Esophagus muscularis mucosa (tissue), 4 donors: ENCODE measurements at regions not wholly inside any gene's neighbourhood (a gene's known extent, or its start where the extent isn't known, plus 50 kb on each side); places are given as distances from the start of the nearest gene placed in this dataset.
A peak's percentile ranks its signal among the peaks of the same experiment; 100 is the strongest.

Experiments used
- DNase-seq: peaks from one replicate; pipeline ENCODE4 v3.0.0-alpha.2; 2017; ENCODE audit errors: extremely low spot score
- H3K27ac ChIP-seq, 4 donors: fragments of 200-600 bp; sonication (generic); replicated peaks in 1 of 4; 1 replicate in 3 of 4; 2 replicates in 1 of 4; pipeline ENCODE4 v1.5.1; 2016 to 2019; ENCODE audit warnings: mild to moderate bottlenecking in 1 of 4
- H3K27me3 ChIP-seq, 4 donors: fragments of 200-600 bp; sonication (generic); one replicate each; pipeline versions ENCODE4 v1.5.1 to v1.6.0; 2016 to 2019
- H3K36me3 ChIP-seq, 4 donors: fragments of 200-600 bp; sonication (generic); one replicate each; pipeline ENCODE4 v1.5.1; 2016 to 2019
- H3K4me1 ChIP-seq, 4 donors: fragments of 200-600 bp; sonication (generic); one replicate each; pipeline ENCODE4 v1.5.1; 2016 to 2019
- H3K4me3 ChIP-seq, 4 donors: fragments of 200-600 bp; sonication (generic); 1 replicate in 2 of 4; 2 replicates in 2 of 4; pipeline ENCODE4 v1.5.1; 2016 to 2019; ENCODE audit warnings: mild to moderate bottlenecking in 4 of 4, moderate library complexity in 1 of 4
- H3K9me3 ChIP-seq, 4 donors: fragments of 200-600 bp; sonication (generic); 1 replicate in 3 of 4; 2 replicates in 1 of 4; pipeline ENCODE4 v1.5.1; 2016 to 2019
- EP300 ChIP-seq: sonication (generic); formaldehyde crosslinking; IDR thresholded peaks from one replicate; pipeline ENCODE4 v1.6.1; 2017; ENCODE audit warnings: antibody characterized with exemption
- POLR2A ChIP-seq: fragments of 450-650 bp; IDR thresholded peaks from one replicate; pipeline ENCODE4 v1.6.1; 2017; ENCODE audit warnings: antibody characterized with exemption, moderate library complexity, mild to moderate bottlenecking, low read depth
- POLR2AphosphoS5 ChIP-seq, 2 donors: sonication (generic); formaldehyde crosslinking; IDR thresholded peaks; one replicate each; pipeline ENCODE4 v1.6.1; 2017; ENCODE audit warnings: antibody characterized with exemption in 2 of 2
- WGBS: methylation state at CpG from one replicate; pipeline ENCODE4 v1.1.5; 2018; 5-methylcytosine and 5-hydroxymethylcytosine counted together
- intact Hi-C: fragments of 100-400 bp; cut with DNase I; formaldehyde crosslinking; loops from one replicate; pipeline ENCODE4 v1.15.1; 2023
- TF ChIP-seq, protein P1 (sequence below), 3 experiments: fragments of 200-600 bp in 2 of 3; fragments of 450-650 bp in 1 of 3; sonication (generic) in 2 of 3; IDR thresholded peaks; one replicate each; pipeline ENCODE4 v1.5.1; 2017 to 2019; ENCODE audit warnings: antibody characterized with exemption in 3 of 3, mild to moderate bottlenecking in 2 of 3, moderate library complexity in 1 of 3

DNA sequence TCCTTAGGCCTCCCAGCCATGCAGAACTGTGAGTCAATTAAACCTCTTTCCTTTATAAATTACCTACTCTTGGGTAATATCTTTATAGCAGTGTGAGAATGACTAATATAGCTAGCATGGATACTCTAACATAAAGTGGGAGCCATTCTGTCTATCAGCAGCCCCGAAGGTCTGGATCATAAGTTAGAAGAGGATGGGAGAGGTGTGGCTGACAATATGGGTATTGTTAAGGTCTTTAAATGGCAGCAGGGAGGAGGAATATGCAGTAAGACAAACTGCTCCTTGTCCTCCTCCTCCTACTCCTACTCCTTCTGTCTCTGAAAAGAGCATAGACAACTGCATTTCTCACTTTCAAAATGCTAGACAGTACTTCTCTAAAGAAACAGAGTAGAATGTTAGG is 214.0 kb upstream of the C1orf87 start:
- no peak overlapping the region for H3K27ac ChIP-seq
- H3K36me3 ChIP-seq: no peaks in the 10 kb centered on the region
- WGBS: 75% methylated on average over 1 of the region's 1 CpG
- H3K4me3 ChIP-seq: no peak overlapping the region
- DNase-seq: no peak
- H3K4me1 ChIP-seq: no peaks in the 10 kb centered on the region
- H3K27me3 ChIP-seq: no peaks in the 10 kb centered on the region
- intact Hi-C loops: no loop called here
- H3K9me3 ChIP-seq: no peaks in the 10 kb centered on the region
- TF ChIP-seq POLR2AphosphoS5 (IDR thresholded peaks at IDR 0.05) (no peak), POLR2A (no peak), EP300 (no peak)
- TF ChIP-seq, protein P1, sequence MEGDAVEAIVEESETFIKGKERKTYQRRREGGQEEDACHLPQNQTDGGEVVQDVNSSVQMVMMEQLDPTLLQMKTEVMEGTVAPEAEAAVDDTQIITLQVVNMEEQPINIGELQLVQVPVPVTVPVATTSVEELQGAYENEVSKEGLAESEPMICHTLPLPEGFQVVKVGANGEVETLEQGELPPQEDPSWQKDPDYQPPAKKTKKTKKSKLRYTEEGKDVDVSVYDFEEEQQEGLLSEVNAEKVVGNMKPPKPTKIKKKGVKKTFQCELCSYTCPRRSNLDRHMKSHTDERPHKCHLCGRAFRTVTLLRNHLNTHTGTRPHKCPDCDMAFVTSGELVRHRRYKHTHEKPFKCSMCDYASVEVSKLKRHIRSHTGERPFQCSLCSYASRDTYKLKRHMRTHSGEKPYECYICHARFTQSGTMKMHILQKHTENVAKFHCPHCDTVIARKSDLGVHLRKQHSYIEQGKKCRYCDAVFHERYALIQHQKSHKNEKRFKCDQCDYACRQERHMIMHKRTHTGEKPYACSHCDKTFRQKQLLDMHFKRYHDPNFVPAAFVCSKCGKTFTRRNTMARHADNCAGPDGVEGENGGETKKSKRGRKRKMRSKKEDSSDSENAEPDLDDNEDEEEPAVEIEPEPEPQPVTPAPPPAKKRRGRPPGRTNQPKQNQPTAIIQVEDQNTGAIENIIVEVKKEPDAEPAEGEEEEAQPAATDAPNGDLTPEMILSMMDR (IDR thresholded peaks at IDR 0.05): no peak

DNA sequence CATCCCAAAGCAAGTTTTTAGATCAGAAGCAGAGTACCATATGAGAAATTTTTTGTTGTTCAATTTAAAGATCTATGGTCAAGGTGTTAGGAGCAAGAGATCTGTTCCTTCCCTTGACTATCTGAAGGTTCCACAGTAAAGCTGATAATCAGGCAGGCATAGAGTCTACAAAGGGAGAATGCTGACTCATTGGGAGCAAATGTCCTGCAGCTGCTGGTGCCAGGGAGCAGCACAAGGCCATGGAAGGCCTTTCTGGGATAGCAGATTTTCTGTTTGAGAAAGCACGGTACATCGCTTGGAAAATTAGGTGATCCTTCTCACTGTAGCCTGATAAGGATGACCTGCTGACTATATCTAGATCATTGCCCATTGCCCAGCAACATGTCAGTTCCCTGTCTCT is 210.1 kb upstream of the C1orf87 start:
- intact Hi-C loops: loop anchor here (5.0 kb wide), 1 partner anchor 759 kb away; no protein-coding TSS in a partner anchor
- DNase-seq: no peak
- WGBS: 95% methylated on average over 2 of the region's 2 CpGs

DNA sequence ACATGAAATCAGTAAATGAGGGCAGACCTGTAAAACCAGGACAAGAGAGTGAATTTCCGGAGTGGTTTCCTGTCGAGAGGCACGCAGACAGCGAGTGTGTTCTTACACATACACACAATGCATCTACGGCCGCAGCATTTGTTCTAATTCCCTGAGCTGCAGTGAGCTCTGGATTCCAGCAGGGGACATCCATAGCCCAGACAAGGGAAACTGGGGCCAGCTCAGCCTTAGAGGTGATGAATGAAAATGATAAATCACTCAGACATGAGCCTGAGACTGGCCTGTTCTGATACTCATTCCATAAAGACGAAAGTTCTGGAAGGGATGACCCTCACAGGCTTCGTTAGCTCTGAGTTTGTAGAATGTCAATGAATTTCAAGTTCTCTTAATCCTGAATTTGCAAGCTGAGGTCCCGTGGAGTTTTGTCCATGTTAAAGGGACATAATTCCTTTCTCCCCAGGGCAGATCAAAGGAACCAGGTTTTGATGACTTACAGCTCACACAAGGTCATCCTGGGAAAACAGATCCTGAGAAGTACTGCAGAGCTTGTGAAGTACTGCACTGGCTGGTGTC is 207.9 kb upstream of the C1orf87 start:
- TF ChIP-seq POLR2AphosphoS5 (IDR thresholded peaks at IDR 0.05) (peak in 1 of 2 donors; percentile 9), POLR2A (no peak), EP300 (no peak)
- TF ChIP-seq, protein P1 (IDR thresholded peaks at IDR 0.05): peak; percentile 81 to 95 (median 82)
- Histone ChIP-seq H3K36me3 (no peaks in the 10 kb centered on the region), H3K4me1 (peaks cover 0 to 18% (median 12%) of the 10 kb centered on the region in 4 donors), H3K4me3 (no peak overlapping the region), H3K27ac (no peak overlapping the region), H3K9me3 (no peaks in the 10 kb centered on the region), H3K27me3 (no peaks in the 10 kb centered on the region)
- intact Hi-C loops: loop anchor here (5.0 kb wide), 1 partner anchor 761 kb away; no protein-coding TSS in a partner anchor
- no peak for DNase-seq
- 16% methylated on average over 9 of the region's 9 CpGs for WGBS

More for the DNA sequence above, 210.1 kb upstream of the C1orf87 start:
- TF ChIP-seq EP300 (no peak), POLR2A (no peak), POLR2AphosphoS5 (IDR thresholded peaks at IDR 0.05) (no peak)
- Histone ChIP-seq H3K4me3 (no peak overlapping the region), H3K9me3 (no peaks in the 10 kb centered on the region), H3K36me3 (no peaks in the 10 kb centered on the region), H3K27me3 (no peaks in the 10 kb centered on the region), H3K4me1 (peaks cover 0 to 18% (median 12%) of the 10 kb centered on the region in 4 donors), H3K27ac (no peak overlapping the region)

DNA sequence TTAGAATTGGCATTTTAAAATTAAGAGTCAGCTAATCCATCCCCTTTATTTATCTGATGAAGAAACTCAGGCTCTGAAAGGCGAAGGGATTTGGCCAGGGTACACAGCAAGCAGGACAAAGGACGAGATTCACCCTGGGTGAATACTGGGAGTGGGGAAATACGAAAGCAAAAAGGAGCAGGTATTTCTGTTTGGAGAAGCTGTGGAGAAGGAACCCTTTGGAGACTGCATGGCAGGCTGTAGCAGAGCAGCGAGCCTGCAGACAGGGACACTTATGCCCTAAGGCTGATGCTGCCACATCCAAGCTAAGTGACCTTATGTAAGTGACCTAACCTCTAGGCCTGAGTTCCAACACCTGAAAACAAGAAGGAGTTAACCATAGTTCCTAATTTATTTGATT is 207.2 kb upstream of the C1orf87 start:
- Histone ChIP-seq H3K36me3 (no peaks in the 10 kb centered on the region), H3K9me3 (no peaks in the 10 kb centered on the region), H3K27me3 (no peaks in the 10 kb centered on the region), H3K4me1 (peaks cover 0 to 18% (median 12%) of the 10 kb centered on the region in 4 donors), H3K4me3 (no peak overlapping the region), H3K27ac (no peak overlapping the region)
- 86% methylated on average over 4 of the region's 4 CpGs for WGBS
- DNase-seq: no peak
- intact Hi-C loops: loop anchor here (5.0 kb wide), 1 partner anchor 761 kb away; no protein-coding TSS in a partner anchor
- no peak for TF ChIP-seq POLR2AphosphoS5 (IDR thresholded peaks at IDR 0.05)
- TF ChIP-seq EP300: no peak
- TF ChIP-seq, protein P1 (IDR thresholded peaks at IDR 0.05): no peak
- no peak for TF ChIP-seq POLR2A

DNA sequence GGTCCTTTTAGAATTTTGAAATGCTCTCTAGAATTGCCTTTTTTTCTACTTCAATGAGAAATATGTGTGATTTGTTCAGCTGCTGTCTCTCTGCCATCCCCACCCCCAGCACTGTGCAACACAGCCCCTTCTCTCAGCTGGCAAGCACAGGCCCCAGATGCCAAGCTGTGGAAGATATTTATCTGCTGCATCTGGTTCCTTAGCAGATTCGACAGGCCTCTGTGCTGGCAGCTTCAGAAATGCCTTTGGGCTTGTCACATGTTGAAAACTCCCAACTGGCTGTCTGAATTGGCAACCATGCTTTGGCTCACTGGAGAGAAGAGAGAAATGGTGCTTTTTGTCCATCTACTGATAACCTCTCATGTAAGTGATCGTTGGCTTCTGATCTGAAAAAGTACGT is 206.7 kb upstream of the C1orf87 start:
- H3K27me3 ChIP-seq: no peaks in the 10 kb centered on the region
- intact Hi-C loops: loop anchor here (5.0 kb wide), 1 partner anchor 762 kb away; no protein-coding TSS in a partner anchor
- WGBS: 28% methylated on average over 3 of the region's 3 CpGs
- no peak for TF ChIP-seq EP300
- TF ChIP-seq, protein P1 (IDR thresholded peaks at IDR 0.05): no peak
- no peak for TF ChIP-seq POLR2A
- no peak for TF ChIP-seq POLR2AphosphoS5 (IDR thresholded peaks at IDR 0.05)
- peaks cover 0 to 18% (median 12%) of the 10 kb centered on the region in 4 donors for H3K4me1 ChIP-seq
- H3K27ac ChIP-seq: no peak overlapping the region
- H3K36me3 ChIP-seq: no peaks in the 10 kb centered on the region
- H3K4me3 ChIP-seq: no peak overlapping the region
- H3K9me3 ChIP-seq: no peaks in the 10 kb centered on the region
- DNase-seq: no peak
